ENCODE measurements at regions not wholly inside any gene's neighbourhood (a gene's known extent, or its start where the extent isn't known, plus 50 kb on each side); places are given as distances from the start of the nearest gene placed in this dataset.

DNA sequence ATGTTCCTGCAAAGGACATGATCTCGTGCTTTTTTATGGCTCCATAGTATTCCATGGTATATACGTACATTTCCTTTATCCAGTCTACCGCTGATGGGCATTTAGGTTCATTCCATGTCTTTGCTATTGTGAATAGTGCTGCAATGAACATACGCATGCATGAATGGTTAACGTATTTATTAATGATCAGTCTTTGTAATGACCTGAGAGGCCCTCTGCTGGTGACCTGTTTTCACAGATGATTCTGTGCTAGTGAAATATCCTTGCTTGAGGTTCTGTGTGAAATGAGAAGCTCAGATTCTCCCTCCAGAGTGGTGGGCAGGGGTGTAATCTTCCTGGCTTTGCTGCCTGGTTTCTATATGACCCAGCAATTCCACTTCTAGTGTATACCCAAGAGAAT lies 160.2 kb upstream of the RASGRP1 start:
- TF ChIP-seq, protein P1, sequence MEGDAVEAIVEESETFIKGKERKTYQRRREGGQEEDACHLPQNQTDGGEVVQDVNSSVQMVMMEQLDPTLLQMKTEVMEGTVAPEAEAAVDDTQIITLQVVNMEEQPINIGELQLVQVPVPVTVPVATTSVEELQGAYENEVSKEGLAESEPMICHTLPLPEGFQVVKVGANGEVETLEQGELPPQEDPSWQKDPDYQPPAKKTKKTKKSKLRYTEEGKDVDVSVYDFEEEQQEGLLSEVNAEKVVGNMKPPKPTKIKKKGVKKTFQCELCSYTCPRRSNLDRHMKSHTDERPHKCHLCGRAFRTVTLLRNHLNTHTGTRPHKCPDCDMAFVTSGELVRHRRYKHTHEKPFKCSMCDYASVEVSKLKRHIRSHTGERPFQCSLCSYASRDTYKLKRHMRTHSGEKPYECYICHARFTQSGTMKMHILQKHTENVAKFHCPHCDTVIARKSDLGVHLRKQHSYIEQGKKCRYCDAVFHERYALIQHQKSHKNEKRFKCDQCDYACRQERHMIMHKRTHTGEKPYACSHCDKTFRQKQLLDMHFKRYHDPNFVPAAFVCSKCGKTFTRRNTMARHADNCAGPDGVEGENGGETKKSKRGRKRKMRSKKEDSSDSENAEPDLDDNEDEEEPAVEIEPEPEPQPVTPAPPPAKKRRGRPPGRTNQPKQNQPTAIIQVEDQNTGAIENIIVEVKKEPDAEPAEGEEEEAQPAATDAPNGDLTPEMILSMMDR (IDR thresholded peaks at IDR 0.05; ENCODE audit: low read depth, low read length): peak; percentile 14
- TF ChIP-seq EZH2phosphoT487 (IDR thresholded peaks at IDR 0.05; ENCODE audit: low read depth): no peak

Data from OCI-LY3 (cell line).